ENCODE measurements at regions not wholly inside any gene's neighbourhood (a gene's known extent, or its start where the extent isn't known, plus 50 kb on each side); places are given as distances from the start of the nearest gene placed in this dataset.

DNA sequence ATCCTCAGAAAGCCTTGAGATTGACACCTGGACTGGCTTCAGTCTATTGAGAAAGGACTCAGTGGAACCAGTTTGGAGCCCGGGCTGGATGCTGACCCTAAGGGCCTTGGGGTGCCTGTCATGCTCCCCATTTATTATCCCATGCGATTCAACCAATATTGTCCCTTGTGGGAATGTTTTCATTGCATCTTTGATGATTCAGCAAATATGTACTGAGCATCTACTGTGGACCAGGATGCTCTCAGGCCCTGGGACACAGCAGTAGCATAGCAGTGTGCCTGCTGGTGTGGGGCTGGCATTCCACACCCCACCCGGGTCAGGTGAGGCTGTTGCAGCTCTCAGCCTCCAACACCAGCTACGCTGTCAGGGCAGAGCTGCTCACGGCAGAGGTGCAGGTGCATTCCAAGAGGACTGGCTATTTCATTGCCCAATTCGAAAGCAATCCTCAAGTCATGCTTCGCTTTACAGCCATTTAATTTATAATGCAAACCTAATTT is 586.0 kb downstream of the TCERG1L start:
- no peak for TF ChIP-seq CTCF (conservative IDR thresholded peaks at IDR 0.05)
- no peak for TF ChIP-seq ZFX (IDR thresholded peaks at IDR 0.05)
